ENCODE measurements at regions not wholly inside any gene's neighbourhood (a gene's known extent, or its start where the extent isn't known, plus 50 kb on each side); places are given as distances from the start of the nearest gene placed in this dataset.

- TF ChIP-seq, protein P1, sequence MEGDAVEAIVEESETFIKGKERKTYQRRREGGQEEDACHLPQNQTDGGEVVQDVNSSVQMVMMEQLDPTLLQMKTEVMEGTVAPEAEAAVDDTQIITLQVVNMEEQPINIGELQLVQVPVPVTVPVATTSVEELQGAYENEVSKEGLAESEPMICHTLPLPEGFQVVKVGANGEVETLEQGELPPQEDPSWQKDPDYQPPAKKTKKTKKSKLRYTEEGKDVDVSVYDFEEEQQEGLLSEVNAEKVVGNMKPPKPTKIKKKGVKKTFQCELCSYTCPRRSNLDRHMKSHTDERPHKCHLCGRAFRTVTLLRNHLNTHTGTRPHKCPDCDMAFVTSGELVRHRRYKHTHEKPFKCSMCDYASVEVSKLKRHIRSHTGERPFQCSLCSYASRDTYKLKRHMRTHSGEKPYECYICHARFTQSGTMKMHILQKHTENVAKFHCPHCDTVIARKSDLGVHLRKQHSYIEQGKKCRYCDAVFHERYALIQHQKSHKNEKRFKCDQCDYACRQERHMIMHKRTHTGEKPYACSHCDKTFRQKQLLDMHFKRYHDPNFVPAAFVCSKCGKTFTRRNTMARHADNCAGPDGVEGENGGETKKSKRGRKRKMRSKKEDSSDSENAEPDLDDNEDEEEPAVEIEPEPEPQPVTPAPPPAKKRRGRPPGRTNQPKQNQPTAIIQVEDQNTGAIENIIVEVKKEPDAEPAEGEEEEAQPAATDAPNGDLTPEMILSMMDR (IDR thresholded peaks at IDR 0.05): no peak
- TF ChIP-seq POLR2A (IDR thresholded peaks at IDR 0.05): no peak
- Histone ChIP-seq H3K4me1 (peaks cover 7% of the 10 kb centered on the region), H3K27ac (no peak overlapping the region), H3K27me3 (no peaks in the 10 kb centered on the region), H3K4me3 (no peak overlapping the region), H3K36me3 (replicated peaks in 1 of 2; ENCODE audit: insufficient read depth in 1 of 2, low read depth in 2 of 2) (no peaks in the 10 kb centered on the region), H3K9me3 (no peaks in the 10 kb centered on the region)
- DNase-seq (no peak), ATAC-seq (no peak)
- WGBS, 2 donors: 92 to 100% methylated on average over 3 of the region's 3 CpGs
- intact Hi-C loops (cut with DNase I): no loop called here
Measured at GRCh38 chr2:129078548-129078947, 759.9 kb upstream of the HS6ST1 start.

GRCh38 chr2:129080715-129081476, 762.2 kb upstream of the HS6ST1 start:
- no peaks in the 10 kb centered on the region for H3K36me3 ChIP-seq (replicated peaks in 1 of 2; ENCODE audit: insufficient read depth in 1 of 2, low read depth in 2 of 2)
- WGBS, 2 donors: 57 to 64% methylated on average over 7 of the region's 7 CpGs
- TF ChIP-seq, protein P1 (IDR thresholded peaks at IDR 0.05): no peak
- TF ChIP-seq POLR2A (IDR thresholded peaks at IDR 0.05): no peak
- H3K9me3 ChIP-seq: no peaks in the 10 kb centered on the region
- ATAC-seq: no peak
- intact Hi-C loops (cut with DNase I): no loop called here
- no peak for DNase-seq
- H3K4me3 ChIP-seq: no peak overlapping the region
- H3K27me3 ChIP-seq: no peaks in the 10 kb centered on the region
- H3K4me1 ChIP-seq: no peaks in the 10 kb centered on the region
- H3K27ac ChIP-seq: no peak overlapping the region

GRCh38 chr2:129085386-129085785, 766.7 kb upstream of the HS6ST1 start:
- 92 to 96% methylated on average over 3 of the region's 3 CpGs for WGBS, 2 donors
- intact Hi-C loops (cut with DNase I): no loop called here
- no peak overlapping the region for H3K4me3 ChIP-seq
- no peak for DNase-seq
- no peaks in the 10 kb centered on the region for H3K9me3 ChIP-seq
- no peak for ATAC-seq
- no peaks in the 10 kb centered on the region for H3K27me3 ChIP-seq
- H3K27ac ChIP-seq: no peak overlapping the region
- TF ChIP-seq, protein P1 (IDR thresholded peaks at IDR 0.05): no peak
- TF ChIP-seq POLR2A (IDR thresholded peaks at IDR 0.05): no peak
- no peaks in the 10 kb centered on the region for H3K4me1 ChIP-seq
- no peaks in the 10 kb centered on the region for H3K36me3 ChIP-seq (replicated peaks in 1 of 2; ENCODE audit: insufficient read depth in 1 of 2, low read depth in 2 of 2)

- no peak overlapping the region for H3K4me3 ChIP-seq
- intact Hi-C loops (cut with DNase I): no loop called here
- no peaks in the 10 kb centered on the region for H3K36me3 ChIP-seq (replicated peaks in 1 of 2; ENCODE audit: insufficient read depth in 1 of 2, low read depth in 2 of 2)
- no peak for TF ChIP-seq POLR2A (IDR thresholded peaks at IDR 0.05)
- TF ChIP-seq, protein P1 (IDR thresholded peaks at IDR 0.05): no peak
- H3K27ac ChIP-seq: no peak overlapping the region
- DNase-seq: peak in 1 of 4 donors; percentile 25
- no peaks in the 10 kb centered on the region for H3K9me3 ChIP-seq
- no peaks in the 10 kb centered on the region for H3K4me1 ChIP-seq
- H3K27me3 ChIP-seq: no peaks in the 10 kb centered on the region
- WGBS, 2 donors: 71 to 86% methylated on average over 2 of the region's 2 CpGs
- no peak for ATAC-seq
Measured at GRCh38 chr2:129087133-129087813, 768.6 kb upstream of the HS6ST1 start.
